ENCODE measurements at regions not wholly inside any gene's neighbourhood (a gene's known extent, or its start where the extent isn't known, plus 50 kb on each side); places are given as distances from the start of the nearest gene placed in this dataset.

- TF ChIP-seq CTCF (IDR thresholded peaks at IDR 0.05 in 8 of 11, conservative IDR thresholded peaks at IDR 0.05 in 3 of 11) (no peak), POLR2A (IDR thresholded peaks at IDR 0.05) (no peak), POLR2AphosphoS5 (IDR thresholded peaks at IDR 0.05) (no peak)
These were observed 187.0 kb upstream of the LRFN5 start for GRCh38 chr14:41419709-41420108.
